ENCODE measurements at regions not wholly inside any gene's neighbourhood (a gene's known extent, or its start where the extent isn't known, plus 50 kb on each side); places are given as distances from the start of the nearest gene placed in this dataset.

DNA sequence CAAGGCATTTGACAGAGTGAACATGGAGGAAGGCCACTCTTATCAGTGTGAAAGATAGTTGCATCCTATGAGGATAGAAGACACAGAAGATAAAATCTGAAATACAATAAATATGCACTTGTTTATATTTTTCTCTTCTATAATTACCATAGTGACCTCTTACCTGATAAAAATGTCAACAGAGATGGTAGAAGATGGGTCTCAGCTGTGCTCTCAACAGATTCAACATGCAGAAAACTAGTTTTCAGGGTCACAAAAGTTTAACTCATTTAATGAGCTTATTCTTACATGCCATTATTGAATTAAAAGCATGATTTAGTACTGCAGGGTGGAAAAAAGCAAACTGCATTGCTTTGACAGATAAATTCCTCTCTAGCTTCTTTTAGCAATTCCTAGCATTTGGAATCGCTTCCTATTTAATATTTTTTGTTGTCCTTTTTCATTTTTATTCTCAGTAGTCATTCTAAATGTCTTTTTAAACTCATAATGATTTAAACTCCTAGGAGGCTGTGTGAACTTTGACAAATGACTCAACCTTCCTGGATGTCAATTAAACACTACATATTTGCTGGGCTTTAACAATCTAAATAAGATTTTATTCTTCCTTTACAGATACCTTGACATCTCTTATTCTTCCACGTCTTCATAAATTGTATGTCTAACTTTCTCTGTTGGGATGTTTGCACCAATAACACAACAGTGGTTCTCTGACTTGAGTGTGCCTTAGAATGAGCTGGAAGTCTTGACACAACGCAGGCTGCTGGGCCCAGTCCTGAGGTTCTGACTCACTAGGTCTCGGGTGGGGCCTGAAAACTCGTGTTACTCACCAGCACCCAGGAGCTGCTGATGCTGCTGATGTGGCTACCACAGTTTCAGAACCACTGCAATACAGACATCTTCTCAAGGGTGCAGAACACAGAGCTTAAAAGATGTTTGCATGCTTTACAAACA lies 565.5 kb upstream of the IGFBP3 start:
- TF ChIP-seq, protein P1, sequence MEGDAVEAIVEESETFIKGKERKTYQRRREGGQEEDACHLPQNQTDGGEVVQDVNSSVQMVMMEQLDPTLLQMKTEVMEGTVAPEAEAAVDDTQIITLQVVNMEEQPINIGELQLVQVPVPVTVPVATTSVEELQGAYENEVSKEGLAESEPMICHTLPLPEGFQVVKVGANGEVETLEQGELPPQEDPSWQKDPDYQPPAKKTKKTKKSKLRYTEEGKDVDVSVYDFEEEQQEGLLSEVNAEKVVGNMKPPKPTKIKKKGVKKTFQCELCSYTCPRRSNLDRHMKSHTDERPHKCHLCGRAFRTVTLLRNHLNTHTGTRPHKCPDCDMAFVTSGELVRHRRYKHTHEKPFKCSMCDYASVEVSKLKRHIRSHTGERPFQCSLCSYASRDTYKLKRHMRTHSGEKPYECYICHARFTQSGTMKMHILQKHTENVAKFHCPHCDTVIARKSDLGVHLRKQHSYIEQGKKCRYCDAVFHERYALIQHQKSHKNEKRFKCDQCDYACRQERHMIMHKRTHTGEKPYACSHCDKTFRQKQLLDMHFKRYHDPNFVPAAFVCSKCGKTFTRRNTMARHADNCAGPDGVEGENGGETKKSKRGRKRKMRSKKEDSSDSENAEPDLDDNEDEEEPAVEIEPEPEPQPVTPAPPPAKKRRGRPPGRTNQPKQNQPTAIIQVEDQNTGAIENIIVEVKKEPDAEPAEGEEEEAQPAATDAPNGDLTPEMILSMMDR (IDR thresholded peaks at IDR 0.05): no peak
- TF ChIP-seq POLR2A (IDR thresholded peaks at IDR 0.05): no peak
